ENCODE measurements at regions not wholly inside any gene's neighbourhood (a gene's known extent, or its start where the extent isn't known, plus 50 kb on each side); places are given as distances from the start of the nearest gene placed in this dataset.
"Not testable (repeated sequence)": the region's sequence is repeated elsewhere in the genome, so short reads cannot be mapped to it uniquely, and the experiment has no call there.

GRCh38 chr2:22167256-22167655 lies 1043.5 kb downstream of the TDRD15 start:
- no peak overlapping the region for H3K27ac ChIP-seq
- ChIA-PET POLR2A (ENCODE audit: low non-redundant PET) (no interaction called here), CTCF (no interaction called here)
- TF ChIP-seq CTCF (conservative IDR thresholded peaks at IDR 0.05; ENCODE audit: low read depth) = no peak
- DNase-seq (ENCODE audit: low spot score) = no peak

GRCh38 chr2:22175003-22175402 lies 1051.2 kb downstream of the TDRD15 start:
- DNase-seq (ENCODE audit: low spot score) = no peak
- POLR2A ChIA-PET (ENCODE audit: low non-redundant PET) = no interaction called here

GRCh38 chr2:22185251-22185650 lies 1061.5 kb downstream of the TDRD15 start:
- H3K27ac ChIP-seq = no peak overlapping the region
- ChIA-PET CTCF (interaction anchor here (0.5 kb wide), 1 partner anchor 215 kb away, joined by 3 read pairs; no protein-coding TSS in a partner anchor), POLR2A (ENCODE audit: low non-redundant PET) (no interaction called here)
- no peak for TF ChIP-seq CTCF (conservative IDR thresholded peaks at IDR 0.05; ENCODE audit: low read depth)
- no peak for DNase-seq (ENCODE audit: low spot score)

More at GRCh38 chr2:22175003-22175402, 1051.2 kb downstream of the TDRD15 start:
- CTCF ChIA-PET = no interaction called here
- TF ChIP-seq CTCF (conservative IDR thresholded peaks at IDR 0.05; ENCODE audit: low read depth) = no peak
- H3K27ac ChIP-seq = no peak overlapping the region

GRCh38 chr2:22186261-22186828 lies 1062.6 kb downstream of the TDRD15 start:
- DNase-seq (ENCODE audit: low spot score); H3K27ac ChIP-seq; POLR2A ChIA-PET (ENCODE audit: low non-redundant PET); CTCF ChIA-PET: not testable (repeated sequence)

GRCh38 chr2:22189893-22190480 lies 1066.2 kb downstream of the TDRD15 start:
- no peak overlapping the region for H3K27ac ChIP-seq
- no peak for TF ChIP-seq CTCF (conservative IDR thresholded peaks at IDR 0.05; ENCODE audit: low read depth)
- ChIA-PET POLR2A (ENCODE audit: low non-redundant PET) (no interaction called here), CTCF (no interaction called here)
- DNase-seq (ENCODE audit: low spot score) = no peak

GRCh38 chr2:22194218-22194617 lies 1070.5 kb downstream of the TDRD15 start:
- H3K27ac ChIP-seq = no peak overlapping the region
- TF ChIP-seq CTCF (conservative IDR thresholded peaks at IDR 0.05; ENCODE audit: low read depth) = no peak
- ChIA-PET CTCF (no interaction called here), POLR2A (ENCODE audit: low non-redundant PET) (no interaction called here)
- no peak for DNase-seq (ENCODE audit: low spot score)

- DNase-seq (ENCODE audit: low spot score) = no peak
- ChIA-PET CTCF (no interaction called here), POLR2A (ENCODE audit: low non-redundant PET) (no interaction called here)
- no peak for TF ChIP-seq CTCF (conservative IDR thresholded peaks at IDR 0.05; ENCODE audit: low read depth)
- no peak overlapping the region for H3K27ac ChIP-seq
Measured at GRCh38 chr2:22196806-22197205, 1073.0 kb downstream of the TDRD15 start.
